Keratinocyte (primary cell): ENCODE measurements at regions not wholly inside any gene's neighbourhood (a gene's known extent, or its start where the extent isn't known, plus 50 kb on each side); places are given as distances from the start of the nearest gene placed in this dataset.

Experiments used
- DNase-seq: peaks from one replicate; pipeline ENCODE4 v3.0.0-alpha.2; 2011; ENCODE audit warnings: low read depth, missing footprints, low spot score
- FAIRE-seq: peaks from 2 replicates; lab custom pipeline; 2011; peaks lifted over from hg19 to GRCh38; lab: Jason Lieb, UNC
- H2AFZ ChIP-seq: 2 replicates; pipeline ENCODE4 v1.6.0; 2012; ENCODE audit warnings: low read length, control low read depth, inconsistent platforms; ENCODE audit not compliant: control insufficient read depth
- H3K27ac ChIP-seq: 2 replicates; pipeline ENCODE4 v1.5.1; 2011; ENCODE audit warnings: low read length; ENCODE audit not compliant: control insufficient read depth, insufficient read depth
- H3K27me3 ChIP-seq: 3 replicates; pipeline ENCODE4 v1.6.0; 2011; ENCODE audit warnings: low read length; ENCODE audit not compliant: control insufficient read depth, insufficient read depth; ENCODE audit errors: extremely low read depth
- H3K36me3 ChIP-seq, 2 experiments: 2 replicates in 1 of 2; 3 replicates in 1 of 2; pipeline ENCODE4 v1.5.1; 2011; ENCODE audit warnings: low read length in 2 of 2, mild to moderate bottlenecking in 1 of 2; ENCODE audit not compliant: control insufficient read depth in 2 of 2, insufficient read depth in 2 of 2; ENCODE audit errors: extremely low read depth in 1 of 2
- H3K4me1 ChIP-seq: 3 replicates; pipeline ENCODE4 v1.5.1; 2011; ENCODE audit warnings: low read length; ENCODE audit not compliant: control insufficient read depth, insufficient read depth; ENCODE audit errors: extremely low read depth
- H3K4me2 ChIP-seq: 3 replicates; pipeline ENCODE4 v1.6.0; 2011; ENCODE audit warnings: low read depth, low read length; ENCODE audit not compliant: control insufficient read depth, insufficient read depth; ENCODE audit errors: extremely low read depth
- H3K4me3 ChIP-seq, 3 experiments: fragments of 200-600 bp in 1 of 3; sonication (generic) in 1 of 3; 2 replicates in 2 of 3; 3 replicates in 1 of 3; pipeline ENCODE4 v1.5.1; 2011 to 2016; ENCODE audit warnings: low read length in 3 of 3, mild to moderate bottlenecking in 3 of 3, control low read depth in 2 of 3, inconsistent platforms in 1 of 3, low read depth in 1 of 3, mixed read lengths in 1 of 3, mixed run types in 1 of 3, moderate library complexity in 1 of 3; ENCODE audit not compliant: control insufficient read depth in 2 of 3, insufficient read depth in 2 of 3; ENCODE audit errors: extremely low read depth in 1 of 3
- H3K79me2 ChIP-seq: 2 replicates; pipeline ENCODE4 v1.6.0; 2012; ENCODE audit warnings: low read length; ENCODE audit not compliant: control insufficient read depth, insufficient read depth
- H3K9ac ChIP-seq: 3 replicates; pipeline ENCODE4 v1.6.0; 2011; ENCODE audit warnings: low read length; ENCODE audit not compliant: control insufficient read depth, insufficient read depth; ENCODE audit errors: extremely low read depth
- H3K9me1 ChIP-seq: 3 replicates; pipeline ENCODE4 v1.6.0; 2011; ENCODE audit warnings: low read length; ENCODE audit not compliant: control insufficient read depth, insufficient read depth; ENCODE audit errors: extremely low read depth
- H3K9me3 ChIP-seq: 2 replicates; pipeline ENCODE4 v1.5.1; 2012; ENCODE audit warnings: low read depth, low read length; ENCODE audit not compliant: control insufficient read depth
- H4K20me1 ChIP-seq: 3 replicates; pipeline ENCODE4 v1.6.0; 2011; ENCODE audit warnings: low read length; ENCODE audit not compliant: control insufficient read depth, insufficient read depth; ENCODE audit errors: extremely low read depth
- EZH2 ChIP-seq: IDR thresholded peaks from one replicate; pipeline ENCODE4 v1.6.1; 2012; ENCODE audit warnings: inconsistent platforms, mild to moderate bottlenecking, low read length, moderate library complexity
- dilution Hi-C: fragments of 300-500 bp; cut with MboI; formaldehyde crosslinking; loops from one replicate; pipeline ENCODE4 v1.7.0; 2020; ENCODE audit warnings: low sequenced_read_pairs; ENCODE audit not compliant: extremely low pct_ligation_motif_present
- TF ChIP-seq, protein P1 (sequence below), 3 experiments: IDR thresholded peaks in 1 of 3; conservative IDR thresholded peaks in 1 of 3; optimal IDR thresholded peaks in 1 of 3; 2 replicates in 2 of 3; 3 replicates in 1 of 3; pipeline versions ENCODE3 to v1.5.1; 2011; ENCODE audit warnings: low read length in 3 of 3, mild to moderate bottlenecking in 3 of 3, moderate library complexity in 2 of 3, control low read depth in 1 of 3, inconsistent platforms in 1 of 3; ENCODE audit not compliant: insufficient read depth in 2 of 3; ENCODE audit errors: extremely low read depth in 1 of 3

DNA sequence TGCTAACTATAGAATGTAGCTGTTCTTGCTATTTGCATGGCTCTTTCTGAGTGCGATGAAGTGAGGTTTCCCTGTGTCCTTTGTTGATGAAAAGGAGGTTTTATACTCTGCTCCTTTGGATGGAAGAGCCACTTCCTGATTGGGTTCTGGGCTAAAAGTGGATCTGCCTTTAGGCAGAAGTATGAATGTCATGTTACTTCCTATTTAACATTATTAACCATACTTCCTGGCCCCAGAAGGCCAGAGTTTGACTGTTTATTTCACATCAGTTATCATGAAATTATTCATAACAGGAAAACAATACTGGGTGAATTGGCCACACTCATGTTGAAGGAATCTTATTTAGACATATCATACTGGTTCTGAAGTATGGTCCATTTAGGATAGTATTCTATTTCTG, 386.2 kb downstream of the PCDH7 start:
- no peaks in the 10 kb centered on the region for H3K9me3 ChIP-seq
- no peaks in the 10 kb centered on the region for H3K9me1 ChIP-seq
- DNase-seq (no peak), FAIRE-seq (no peak)
- H3K9ac ChIP-seq: no peak overlapping the region
- H3K79me2 ChIP-seq: no peaks in the 10 kb centered on the region
- H3K4me2 ChIP-seq: no peak overlapping the region
- dilution Hi-C loops: no loop called here
- no peak for TF ChIP-seq EZH2
- TF ChIP-seq, protein P1, sequence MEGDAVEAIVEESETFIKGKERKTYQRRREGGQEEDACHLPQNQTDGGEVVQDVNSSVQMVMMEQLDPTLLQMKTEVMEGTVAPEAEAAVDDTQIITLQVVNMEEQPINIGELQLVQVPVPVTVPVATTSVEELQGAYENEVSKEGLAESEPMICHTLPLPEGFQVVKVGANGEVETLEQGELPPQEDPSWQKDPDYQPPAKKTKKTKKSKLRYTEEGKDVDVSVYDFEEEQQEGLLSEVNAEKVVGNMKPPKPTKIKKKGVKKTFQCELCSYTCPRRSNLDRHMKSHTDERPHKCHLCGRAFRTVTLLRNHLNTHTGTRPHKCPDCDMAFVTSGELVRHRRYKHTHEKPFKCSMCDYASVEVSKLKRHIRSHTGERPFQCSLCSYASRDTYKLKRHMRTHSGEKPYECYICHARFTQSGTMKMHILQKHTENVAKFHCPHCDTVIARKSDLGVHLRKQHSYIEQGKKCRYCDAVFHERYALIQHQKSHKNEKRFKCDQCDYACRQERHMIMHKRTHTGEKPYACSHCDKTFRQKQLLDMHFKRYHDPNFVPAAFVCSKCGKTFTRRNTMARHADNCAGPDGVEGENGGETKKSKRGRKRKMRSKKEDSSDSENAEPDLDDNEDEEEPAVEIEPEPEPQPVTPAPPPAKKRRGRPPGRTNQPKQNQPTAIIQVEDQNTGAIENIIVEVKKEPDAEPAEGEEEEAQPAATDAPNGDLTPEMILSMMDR (optimal IDR thresholded peaks at IDR 0.05 in 1 of 3, IDR thresholded peaks at IDR 0.05 in 1 of 3, conservative IDR thresholded peaks at IDR 0.05 in 1 of 3; ENCODE audit: extremely low read depth in 1 of 3, insufficient read depth in 2 of 3, low read length in 3 of 3): no peak
- H4K20me1 ChIP-seq: no peaks in the 10 kb centered on the region
- H3K4me1 ChIP-seq: no peaks in the 10 kb centered on the region
- no peaks in the 10 kb centered on the region for H3K36me3 ChIP-seq
- no peaks in the 10 kb centered on the region for H3K27me3 ChIP-seq
- H3K4me3 ChIP-seq: no peak overlapping the region
- H2AFZ ChIP-seq: no peak overlapping the region
- no peak overlapping the region for H3K27ac ChIP-seq

DNA sequence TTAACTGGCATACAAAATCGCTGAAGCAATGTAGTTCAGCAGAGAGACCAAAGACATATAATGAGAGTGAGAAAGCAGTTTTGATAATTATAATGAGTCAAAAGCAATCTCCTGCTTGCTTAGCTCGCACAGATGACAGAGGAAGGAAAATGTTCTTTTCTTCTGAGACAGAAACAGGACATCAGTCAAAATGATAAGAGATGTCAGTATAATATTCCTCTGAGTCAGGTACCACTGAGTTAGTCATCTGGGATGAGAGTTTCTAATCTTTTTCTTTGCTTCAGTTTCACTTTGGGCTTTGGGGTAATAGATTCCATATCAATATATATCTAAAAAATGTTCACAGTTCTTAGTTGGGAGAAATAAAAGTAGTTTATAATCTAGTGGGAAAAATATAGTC, 387.2 kb downstream of the PCDH7 start:
- no peak for TF ChIP-seq EZH2
- TF ChIP-seq, protein P1 (optimal IDR thresholded peaks at IDR 0.05 in 1 of 3, IDR thresholded peaks at IDR 0.05 in 1 of 3, conservative IDR thresholded peaks at IDR 0.05 in 1 of 3; ENCODE audit: extremely low read depth in 1 of 3, insufficient read depth in 2 of 3, low read length in 3 of 3): no peak
- Histone ChIP-seq H3K27ac (no peak overlapping the region), H3K27me3 (no peaks in the 10 kb centered on the region), H3K9ac (no peak overlapping the region), H3K4me2 (no peak overlapping the region), H3K36me3 (no peaks in the 10 kb centered on the region), H3K4me3 (no peak overlapping the region), H3K9me1 (no peaks in the 10 kb centered on the region), H3K9me3 (no peaks in the 10 kb centered on the region), H3K79me2 (no peaks in the 10 kb centered on the region), H3K4me1 (no peaks in the 10 kb centered on the region), H4K20me1 (no peaks in the 10 kb centered on the region), H2AFZ (no peak overlapping the region)
- DNase-seq (no peak), FAIRE-seq (peak; percentile 29)
- dilution Hi-C loops: no loop called here
